HEK293 (cell line): ENCODE measurements at regions not wholly inside any gene's neighbourhood (a gene's known extent, or its start where the extent isn't known, plus 50 kb on each side); places are given as distances from the start of the nearest gene placed in this dataset.

Experiments
- CTCF ChIA-PET: fragments of 350-600 bp; formaldehyde crosslinking; extraction: SDS; loops from one replicate; lab custom pipeline; 2021; ENCODE audit warnings: antibody characterized with exemption; lab: Yijun Ruan, JAX
- POLR2A ChIA-PET: fragments of 300-600 bp; formaldehyde crosslinking; extraction: SDS; loops from one replicate; lab custom pipeline; 2020; ENCODE audit warnings: antibody characterized with exemption, inconsistent platforms; lab: Yijun Ruan, JAX
- H3K27ac ChIP-seq: fragments of 200-500 bp; sonication (Bioruptor generic); 2 replicates; pipeline ENCODE4 v1.5.1; 2014; ENCODE audit warnings: low read depth, low read length, control low read depth, inconsistent platforms; ENCODE audit errors: extremely low read depth
- H3K36me3 ChIP-seq, 2 experiments: fragments of 200-500 bp in 1 of 2; sonication (Bioruptor generic) in 1 of 2; 1 replicate in 1 of 2; 2 replicates in 1 of 2; pipeline ENCODE4 v1.5.1; 2014 to 2017; ENCODE audit warnings: inconsistent platforms in 2 of 2, low read length in 2 of 2; ENCODE audit not compliant: control insufficient read depth in 2 of 2, insufficient read depth in 1 of 2
- H3K4me1 ChIP-seq: fragments of 200-500 bp; sonication (Bioruptor generic); 2 replicates; pipeline ENCODE4 v1.5.1; 2014; ENCODE audit warnings: mild to moderate bottlenecking, low read length, inconsistent platforms; ENCODE audit not compliant: control insufficient read depth, insufficient read depth
- H3K4me3 ChIP-seq: 2 replicates; pipeline ENCODE4 v1.5.1; 2011; ENCODE audit warnings: low read depth, mild to moderate bottlenecking, control low read depth, low read length, moderate library complexity
- H3K9me3 ChIP-seq: fragments of 200-500 bp; sonication (Bioruptor generic); 2 replicates; pipeline ENCODE4 v1.5.1; 2014; ENCODE audit warnings: low read depth, low read length, inconsistent platforms; ENCODE audit not compliant: control insufficient read depth, insufficient read depth
- FEZF1 ChIP-seq: fragments of 450-650 bp; formaldehyde crosslinking; IDR thresholded peaks from 2 replicates; pipeline ENCODE4 v1.5.1; 2016; ENCODE audit warnings: missing biosample characterization, missing genetic modification characterization
- IKZF3 ChIP-seq: fragments of 450-650 bp; IDR thresholded peaks from 2 replicates; pipeline ENCODE4 v1.5.0; 2018; ENCODE audit warnings: missing biosample characterization, mild to moderate bottlenecking, missing genetic modification characterization, moderate library complexity
- KLF7 ChIP-seq: fragments of 450-650 bp; formaldehyde crosslinking; IDR thresholded peaks from 2 replicates; pipeline ENCODE4 v1.5.1; 2016; ENCODE audit warnings: missing biosample characterization, missing genetic modification characterization, borderline replicate concordance
- SP3 ChIP-seq: fragments of 450-650 bp; formaldehyde crosslinking; IDR thresholded peaks from 2 replicates; pipeline ENCODE4 v1.5.1; 2016; ENCODE audit warnings: missing biosample characterization, missing genetic modification characterization
- YY1 ChIP-seq: fragments of 450-650 bp; formaldehyde crosslinking; IDR thresholded peaks from 2 replicates; pipeline ENCODE4 v1.5.1; 2018; ENCODE audit warnings: missing biosample characterization, missing genetic modification characterization
- ZBTB20 ChIP-seq: fragments of 450-650 bp; formaldehyde crosslinking; IDR thresholded peaks from 2 replicates; pipeline ENCODE4 v1.5.1; 2016; ENCODE audit warnings: missing biosample characterization, missing genetic modification characterization
- ZBTB7A ChIP-seq: fragments of 450-650 bp; formaldehyde crosslinking; IDR thresholded peaks from 2 replicates; pipeline ENCODE4 v1.5.1; 2016; ENCODE audit warnings: low read depth, missing biosample characterization, missing genetic modification characterization
- ZEB2 ChIP-seq: fragments of 450-650 bp; formaldehyde crosslinking; IDR thresholded peaks from 2 replicates; pipeline ENCODE4 v1.5.1; 2016; ENCODE audit warnings: missing biosample characterization, missing genetic modification characterization
- ZFP37 ChIP-seq: fragments of 450-650 bp; formaldehyde crosslinking; IDR thresholded peaks from 2 replicates; pipeline ENCODE4 v1.5.1; 2016; ENCODE audit warnings: missing biosample characterization, missing genetic modification characterization
- ZFP41 ChIP-seq: fragments of 450-650 bp; formaldehyde crosslinking; IDR thresholded peaks from 2 replicates; pipeline ENCODE4 v1.5.1; 2016; ENCODE audit warnings: missing biosample characterization, missing genetic modification characterization, borderline replicate concordance
- ZNF10 ChIP-seq: fragments of 450-650 bp; formaldehyde crosslinking; IDR thresholded peaks from 2 replicates; pipeline ENCODE4 v1.5.1; 2017; ENCODE audit warnings: missing biosample characterization, missing genetic modification characterization
- ZNF2 ChIP-seq: fragments of 450-650 bp; formaldehyde crosslinking; IDR thresholded peaks from 2 replicates; pipeline ENCODE4 v1.5.1; 2016; ENCODE audit warnings: missing biosample characterization, missing genetic modification characterization
- ZNF423 ChIP-seq: fragments of 450-650 bp; formaldehyde crosslinking; IDR thresholded peaks from 2 replicates; pipeline ENCODE4 v1.5.1; 2016; ENCODE audit warnings: missing biosample characterization, missing genetic modification characterization
- ZNF48 ChIP-seq: fragments of 450-650 bp; formaldehyde crosslinking; IDR thresholded peaks from 2 replicates; pipeline ENCODE4 v1.5.1; 2016; ENCODE audit warnings: missing biosample characterization, missing genetic modification characterization
- ZNF664 ChIP-seq: fragments of 450-650 bp; formaldehyde crosslinking; IDR thresholded peaks from 2 replicates; pipeline ENCODE4 v1.5.1; 2016; ENCODE audit warnings: missing biosample characterization, missing genetic modification characterization
- ZSCAN30 ChIP-seq: fragments of 450-650 bp; IDR thresholded peaks from 2 replicates; pipeline ENCODE4 v1.5.1; 2018; ENCODE audit warnings: missing biosample characterization, mild to moderate bottlenecking, missing genetic modification characterization, moderate library complexity
- TF ChIP-seq, protein P1 (sequence below): fragments of 450-650 bp; formaldehyde crosslinking; IDR thresholded peaks from 2 replicates; pipeline ENCODE4 v1.5.1; 2017; ENCODE audit warnings: missing biosample characterization, missing genetic modification characterization
- TF ChIP-seq, protein P2 (sequence below): fragments of 450-650 bp; formaldehyde crosslinking; IDR thresholded peaks from 2 replicates; pipeline ENCODE4 v1.5.1; 2016; ENCODE audit warnings: missing biosample characterization, missing genetic modification characterization, borderline replicate concordance
- TF ChIP-seq, protein P3 (sequence below): fragments of 450-650 bp; formaldehyde crosslinking; IDR thresholded peaks from 2 replicates; pipeline ENCODE4 v1.5.1; 2016; ENCODE audit warnings: missing biosample characterization, missing genetic modification characterization, borderline replicate concordance
- TF ChIP-seq, protein P4 (sequence below): fragments of 450-650 bp; formaldehyde crosslinking; IDR thresholded peaks from 2 replicates; pipeline ENCODE4 v1.5.1; 2016; ENCODE audit warnings: missing biosample characterization, missing genetic modification characterization

DNA sequence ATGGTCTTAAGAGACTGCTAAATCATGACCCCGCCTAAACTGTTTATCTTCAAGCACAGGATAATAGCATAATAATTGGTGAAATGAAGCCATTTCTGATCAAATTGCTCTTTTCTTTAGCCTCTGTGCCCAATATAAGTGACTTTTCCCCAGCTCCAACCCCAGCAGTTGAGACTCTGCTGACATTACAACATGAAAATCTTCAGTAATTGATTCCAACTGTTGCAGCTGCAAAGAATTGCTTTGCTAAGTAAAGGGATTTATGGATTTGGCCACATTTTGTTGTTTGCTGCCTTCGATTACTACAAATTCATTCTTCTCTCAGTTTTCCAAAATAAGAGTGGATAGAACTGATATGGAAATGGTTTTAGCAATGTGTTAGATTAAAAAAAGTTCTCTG lies 576.7 kb upstream of the LRRC4C start:
- Histone ChIP-seq H3K36me3 (no peaks in the 10 kb centered on the region), H3K27ac (no peak overlapping the region), H3K9me3 (no peaks in the 10 kb centered on the region), H3K4me1 (no peaks in the 10 kb centered on the region), H3K4me3 (no peak overlapping the region)
- TF ChIP-seq ZNF10 (tag by site-specific recombination) = no peak
- TF ChIP-seq ZNF2 = no peak
- TF ChIP-seq ZFP41 (tag by site-specific recombination) = no peak
- no peak for TF ChIP-seq YY1 (tag by site-specific recombination)
- no peak for TF ChIP-seq FEZF1 (tag by site-specific recombination)
- no peak for TF ChIP-seq ZFP37 (tag by site-specific recombination)
- TF ChIP-seq ZBTB7A (tag by site-specific recombination) = no peak
- TF ChIP-seq KLF7 = no peak
- TF ChIP-seq, protein P1, sequence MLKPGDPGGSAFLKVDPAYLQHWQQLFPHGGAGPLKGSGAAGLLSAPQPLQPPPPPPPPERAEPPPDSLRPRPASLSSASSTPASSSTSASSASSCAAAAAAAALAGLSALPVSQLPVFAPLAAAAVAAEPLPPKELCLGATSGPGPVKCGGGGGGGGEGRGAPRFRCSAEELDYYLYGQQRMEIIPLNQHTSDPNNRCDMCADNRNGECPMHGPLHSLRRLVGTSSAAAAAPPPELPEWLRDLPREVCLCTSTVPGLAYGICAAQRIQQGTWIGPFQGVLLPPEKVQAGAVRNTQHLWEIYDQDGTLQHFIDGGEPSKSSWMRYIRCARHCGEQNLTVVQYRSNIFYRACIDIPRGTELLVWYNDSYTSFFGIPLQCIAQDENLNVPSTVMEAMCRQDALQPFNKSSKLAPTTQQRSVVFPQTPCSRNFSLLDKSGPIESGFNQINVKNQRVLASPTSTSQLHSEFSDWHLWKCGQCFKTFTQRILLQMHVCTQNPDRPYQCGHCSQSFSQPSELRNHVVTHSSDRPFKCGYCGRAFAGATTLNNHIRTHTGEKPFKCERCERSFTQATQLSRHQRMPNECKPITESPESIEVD = no peak
- ChIA-PET CTCF (no interaction called here), POLR2A (no interaction called here)

DNA sequence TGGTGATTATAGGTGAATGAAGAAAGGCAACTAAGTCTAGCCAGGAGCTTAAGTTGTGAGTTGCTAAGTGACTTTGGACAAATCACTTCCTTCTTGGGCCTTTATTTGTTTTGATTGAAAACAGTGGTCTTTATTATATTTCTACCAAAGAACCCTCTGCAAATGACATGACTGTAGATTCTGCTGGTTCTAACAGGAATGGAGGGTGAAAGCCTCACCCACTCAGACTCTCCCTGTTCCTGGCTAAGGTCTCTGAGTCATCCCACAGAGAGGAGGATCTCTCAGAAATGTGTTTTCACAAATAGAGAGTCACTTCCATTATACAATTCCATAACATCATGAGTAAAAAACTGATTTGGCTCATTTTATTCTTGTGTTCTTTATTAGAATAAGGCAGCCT lies 583.9 kb upstream of the LRRC4C start:
- Histone ChIP-seq H3K27ac (no peak overlapping the region), H3K9me3 (no peaks in the 10 kb centered on the region), H3K4me3 (no peak overlapping the region), H3K4me1 (no peaks in the 10 kb centered on the region), H3K36me3 (no peaks in the 10 kb centered on the region)
- CTCF ChIA-PET = no interaction called here
- TF ChIP-seq SP3 = no peak
- no peak for TF ChIP-seq ZNF48 (tag by site-specific recombination)
- TF ChIP-seq, protein P2, sequence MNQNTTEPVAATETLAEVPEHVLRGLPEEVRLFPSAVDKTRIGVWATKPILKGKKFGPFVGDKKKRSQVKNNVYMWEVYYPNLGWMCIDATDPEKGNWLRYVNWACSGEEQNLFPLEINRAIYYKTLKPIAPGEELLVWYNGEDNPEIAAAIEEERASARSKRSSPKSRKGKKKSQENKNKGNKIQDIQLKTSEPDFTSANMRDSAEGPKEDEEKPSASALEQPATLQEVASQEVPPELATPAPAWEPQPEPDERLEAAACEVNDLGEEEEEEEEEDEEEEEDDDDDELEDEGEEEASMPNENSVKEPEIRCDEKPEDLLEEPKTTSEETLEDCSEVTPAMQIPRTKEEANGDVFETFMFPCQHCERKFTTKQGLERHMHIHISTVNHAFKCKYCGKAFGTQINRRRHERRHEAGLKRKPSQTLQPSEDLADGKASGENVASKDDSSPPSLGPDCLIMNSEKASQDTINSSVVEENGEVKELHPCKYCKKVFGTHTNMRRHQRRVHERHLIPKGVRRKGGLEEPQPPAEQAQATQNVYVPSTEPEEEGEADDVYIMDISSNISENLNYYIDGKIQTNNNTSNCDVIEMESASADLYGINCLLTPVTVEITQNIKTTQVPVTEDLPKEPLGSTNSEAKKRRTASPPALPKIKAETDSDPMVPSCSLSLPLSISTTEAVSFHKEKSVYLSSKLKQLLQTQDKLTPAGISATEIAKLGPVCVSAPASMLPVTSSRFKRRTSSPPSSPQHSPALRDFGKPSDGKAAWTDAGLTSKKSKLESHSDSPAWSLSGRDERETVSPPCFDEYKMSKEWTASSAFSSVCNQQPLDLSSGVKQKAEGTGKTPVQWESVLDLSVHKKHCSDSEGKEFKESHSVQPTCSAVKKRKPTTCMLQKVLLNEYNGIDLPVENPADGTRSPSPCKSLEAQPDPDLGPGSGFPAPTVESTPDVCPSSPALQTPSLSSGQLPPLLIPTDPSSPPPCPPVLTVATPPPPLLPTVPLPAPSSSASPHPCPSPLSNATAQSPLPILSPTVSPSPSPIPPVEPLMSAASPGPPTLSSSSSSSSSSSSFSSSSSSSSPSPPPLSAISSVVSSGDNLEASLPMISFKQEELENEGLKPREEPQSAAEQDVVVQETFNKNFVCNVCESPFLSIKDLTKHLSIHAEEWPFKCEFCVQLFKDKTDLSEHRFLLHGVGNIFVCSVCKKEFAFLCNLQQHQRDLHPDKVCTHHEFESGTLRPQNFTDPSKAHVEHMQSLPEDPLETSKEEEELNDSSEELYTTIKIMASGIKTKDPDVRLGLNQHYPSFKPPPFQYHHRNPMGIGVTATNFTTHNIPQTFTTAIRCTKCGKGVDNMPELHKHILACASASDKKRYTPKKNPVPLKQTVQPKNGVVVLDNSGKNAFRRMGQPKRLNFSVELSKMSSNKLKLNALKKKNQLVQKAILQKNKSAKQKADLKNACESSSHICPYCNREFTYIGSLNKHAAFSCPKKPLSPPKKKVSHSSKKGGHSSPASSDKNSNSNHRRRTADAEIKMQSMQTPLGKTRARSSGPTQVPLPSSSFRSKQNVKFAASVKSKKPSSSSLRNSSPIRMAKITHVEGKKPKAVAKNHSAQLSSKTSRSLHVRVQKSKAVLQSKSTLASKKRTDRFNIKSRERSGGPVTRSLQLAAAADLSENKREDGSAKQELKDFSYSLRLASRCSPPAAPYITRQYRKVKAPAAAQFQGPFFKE = no peak
- TF ChIP-seq, protein P3, sequence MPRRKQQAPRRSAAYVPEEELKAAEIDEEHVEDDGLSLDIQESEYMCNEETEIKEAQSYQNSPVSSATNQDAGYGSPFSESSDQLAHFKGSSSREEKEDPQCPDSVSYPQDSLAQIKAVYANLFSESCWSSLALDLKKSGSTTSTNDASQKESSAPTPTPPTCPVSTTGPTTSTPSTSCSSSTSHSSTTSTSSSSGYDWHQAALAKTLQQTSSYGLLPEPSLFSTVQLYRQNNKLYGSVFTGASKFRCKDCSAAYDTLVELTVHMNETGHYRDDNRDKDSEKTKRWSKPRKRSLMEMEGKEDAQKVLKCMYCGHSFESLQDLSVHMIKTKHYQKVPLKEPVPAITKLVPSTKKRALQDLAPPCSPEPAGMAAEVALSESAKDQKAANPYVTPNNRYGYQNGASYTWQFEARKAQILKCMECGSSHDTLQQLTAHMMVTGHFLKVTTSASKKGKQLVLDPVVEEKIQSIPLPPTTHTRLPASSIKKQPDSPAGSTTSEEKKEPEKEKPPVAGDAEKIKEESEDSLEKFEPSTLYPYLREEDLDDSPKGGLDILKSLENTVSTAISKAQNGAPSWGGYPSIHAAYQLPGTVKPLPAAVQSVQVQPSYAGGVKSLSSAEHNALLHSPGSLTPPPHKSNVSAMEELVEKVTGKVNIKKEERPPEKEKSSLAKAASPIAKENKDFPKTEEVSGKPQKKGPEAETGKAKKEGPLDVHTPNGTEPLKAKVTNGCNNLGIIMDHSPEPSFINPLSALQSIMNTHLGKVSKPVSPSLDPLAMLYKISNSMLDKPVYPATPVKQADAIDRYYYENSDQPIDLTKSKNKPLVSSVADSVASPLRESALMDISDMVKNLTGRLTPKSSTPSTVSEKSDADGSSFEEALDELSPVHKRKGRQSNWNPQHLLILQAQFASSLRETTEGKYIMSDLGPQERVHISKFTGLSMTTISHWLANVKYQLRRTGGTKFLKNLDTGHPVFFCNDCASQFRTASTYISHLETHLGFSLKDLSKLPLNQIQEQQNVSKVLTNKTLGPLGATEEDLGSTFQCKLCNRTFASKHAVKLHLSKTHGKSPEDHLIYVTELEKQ = no peak
- TF ChIP-seq ZNF664 (tag by site-specific recombination) = no peak
- no peak for TF ChIP-seq ZNF423 (tag by site-specific recombination)
- TF ChIP-seq, protein P4, sequence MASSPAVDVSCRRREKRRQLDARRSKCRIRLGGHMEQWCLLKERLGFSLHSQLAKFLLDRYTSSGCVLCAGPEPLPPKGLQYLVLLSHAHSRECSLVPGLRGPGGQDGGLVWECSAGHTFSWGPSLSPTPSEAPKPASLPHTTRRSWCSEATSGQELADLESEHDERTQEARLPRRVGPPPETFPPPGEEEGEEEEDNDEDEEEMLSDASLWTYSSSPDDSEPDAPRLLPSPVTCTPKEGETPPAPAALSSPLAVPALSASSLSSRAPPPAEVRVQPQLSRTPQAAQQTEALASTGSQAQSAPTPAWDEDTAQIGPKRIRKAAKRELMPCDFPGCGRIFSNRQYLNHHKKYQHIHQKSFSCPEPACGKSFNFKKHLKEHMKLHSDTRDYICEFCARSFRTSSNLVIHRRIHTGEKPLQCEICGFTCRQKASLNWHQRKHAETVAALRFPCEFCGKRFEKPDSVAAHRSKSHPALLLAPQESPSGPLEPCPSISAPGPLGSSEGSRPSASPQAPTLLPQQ (tag by site-specific recombination) = no peak
- no peak for TF ChIP-seq ZSCAN30 (tag by site-specific recombination)
- TF ChIP-seq ZEB2 (tag by site-specific recombination) = no peak
- no peak for TF ChIP-seq ZBTB20
- TF ChIP-seq IKZF3 (tag by site-specific recombination) = no peak
- POLR2A ChIA-PET = no interaction called here
